Keratinocyte (primary cell): ENCODE measurements at regions not wholly inside any gene's neighbourhood (a gene's known extent, or its start where the extent isn't known, plus 50 kb on each side); places are given as distances from the start of the nearest gene placed in this dataset.

ENCODE experiments used
- DNase-seq: peaks from one replicate; pipeline ENCODE4 v3.0.0-alpha.2; 2011; ENCODE audit warnings: low read depth, missing footprints, low spot score
- FAIRE-seq: peaks from 2 replicates; lab custom pipeline; 2011; peaks lifted over from hg19 to GRCh38; lab: Jason Lieb, UNC
- H2AFZ ChIP-seq: 2 replicates; pipeline ENCODE4 v1.6.0; 2012; ENCODE audit warnings: low read length, control low read depth, inconsistent platforms; ENCODE audit not compliant: control insufficient read depth
- H3K27ac ChIP-seq: 2 replicates; pipeline ENCODE4 v1.5.1; 2011; ENCODE audit warnings: low read length; ENCODE audit not compliant: control insufficient read depth, insufficient read depth
- H3K27me3 ChIP-seq: 3 replicates; pipeline ENCODE4 v1.6.0; 2011; ENCODE audit warnings: low read length; ENCODE audit not compliant: control insufficient read depth, insufficient read depth; ENCODE audit errors: extremely low read depth
- H3K36me3 ChIP-seq, 2 experiments: 2 replicates in 1 of 2; 3 replicates in 1 of 2; pipeline ENCODE4 v1.5.1; 2011; ENCODE audit warnings: low read length in 2 of 2, mild to moderate bottlenecking in 1 of 2; ENCODE audit not compliant: control insufficient read depth in 2 of 2, insufficient read depth in 2 of 2; ENCODE audit errors: extremely low read depth in 1 of 2
- H3K4me1 ChIP-seq: 3 replicates; pipeline ENCODE4 v1.5.1; 2011; ENCODE audit warnings: low read length; ENCODE audit not compliant: control insufficient read depth, insufficient read depth; ENCODE audit errors: extremely low read depth
- H3K4me2 ChIP-seq: 3 replicates; pipeline ENCODE4 v1.6.0; 2011; ENCODE audit warnings: low read depth, low read length; ENCODE audit not compliant: control insufficient read depth, insufficient read depth; ENCODE audit errors: extremely low read depth
- H3K4me3 ChIP-seq, 3 experiments: fragments of 200-600 bp in 1 of 3; sonication (generic) in 1 of 3; 2 replicates in 2 of 3; 3 replicates in 1 of 3; pipeline ENCODE4 v1.5.1; 2011 to 2016; ENCODE audit warnings: low read length in 3 of 3, mild to moderate bottlenecking in 3 of 3, control low read depth in 2 of 3, inconsistent platforms in 1 of 3, low read depth in 1 of 3, mixed read lengths in 1 of 3, mixed run types in 1 of 3, moderate library complexity in 1 of 3; ENCODE audit not compliant: control insufficient read depth in 2 of 3, insufficient read depth in 2 of 3; ENCODE audit errors: extremely low read depth in 1 of 3
- H3K79me2 ChIP-seq: 2 replicates; pipeline ENCODE4 v1.6.0; 2012; ENCODE audit warnings: low read length; ENCODE audit not compliant: control insufficient read depth, insufficient read depth
- H3K9ac ChIP-seq: 3 replicates; pipeline ENCODE4 v1.6.0; 2011; ENCODE audit warnings: low read length; ENCODE audit not compliant: control insufficient read depth, insufficient read depth; ENCODE audit errors: extremely low read depth
- H3K9me1 ChIP-seq: 3 replicates; pipeline ENCODE4 v1.6.0; 2011; ENCODE audit warnings: low read length; ENCODE audit not compliant: control insufficient read depth, insufficient read depth; ENCODE audit errors: extremely low read depth
- H3K9me3 ChIP-seq: 2 replicates; pipeline ENCODE4 v1.5.1; 2012; ENCODE audit warnings: low read depth, low read length; ENCODE audit not compliant: control insufficient read depth
- H4K20me1 ChIP-seq: 3 replicates; pipeline ENCODE4 v1.6.0; 2011; ENCODE audit warnings: low read length; ENCODE audit not compliant: control insufficient read depth, insufficient read depth; ENCODE audit errors: extremely low read depth
- EZH2 ChIP-seq: IDR thresholded peaks from one replicate; pipeline ENCODE4 v1.6.1; 2012; ENCODE audit warnings: inconsistent platforms, mild to moderate bottlenecking, low read length, moderate library complexity
- dilution Hi-C: fragments of 300-500 bp; cut with MboI; formaldehyde crosslinking; loops from one replicate; pipeline ENCODE4 v1.7.0; 2020; ENCODE audit warnings: low sequenced_read_pairs; ENCODE audit not compliant: extremely low pct_ligation_motif_present
- TF ChIP-seq, protein P1 (sequence below), 3 experiments: IDR thresholded peaks in 1 of 3; conservative IDR thresholded peaks in 1 of 3; optimal IDR thresholded peaks in 1 of 3; 2 replicates in 2 of 3; 3 replicates in 1 of 3; pipeline versions ENCODE3 to v1.5.1; 2011; ENCODE audit warnings: low read length in 3 of 3, mild to moderate bottlenecking in 3 of 3, moderate library complexity in 2 of 3, control low read depth in 1 of 3, inconsistent platforms in 1 of 3; ENCODE audit not compliant: insufficient read depth in 2 of 3; ENCODE audit errors: extremely low read depth in 1 of 3

DNA sequence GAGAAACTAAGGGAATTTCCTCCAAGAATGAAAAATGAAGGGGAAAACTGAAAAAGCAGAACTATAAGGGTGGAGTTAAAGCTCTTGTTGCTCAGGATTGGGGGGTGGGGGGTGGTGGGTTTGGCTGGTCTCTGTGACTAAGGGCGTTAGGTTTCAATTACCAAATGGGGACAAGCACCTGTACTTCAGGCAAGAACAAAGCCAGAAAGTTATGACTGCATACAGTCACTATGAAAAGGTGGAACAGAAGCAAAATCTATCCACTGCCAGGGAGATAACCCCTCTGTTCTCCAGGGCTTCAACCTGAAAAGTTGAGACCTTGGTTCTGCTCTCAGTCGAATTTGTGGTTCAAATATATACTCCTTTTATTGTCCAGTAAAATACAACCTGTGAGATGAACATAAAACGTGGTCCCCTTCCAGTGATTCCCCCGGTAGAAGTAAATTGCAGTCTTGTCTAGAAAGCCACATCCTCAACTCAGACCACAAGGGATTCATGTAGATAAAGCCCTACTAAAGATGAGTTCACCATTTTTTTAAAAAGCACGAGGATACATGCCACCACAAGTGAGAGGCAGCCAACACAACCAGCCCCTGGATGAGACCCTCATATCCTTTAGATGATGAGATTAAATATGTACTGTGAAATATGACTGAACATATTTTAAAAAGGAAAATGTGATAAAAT, 257.1 kb upstream of the RPS6KA3 start:
- TF ChIP-seq, protein P1, sequence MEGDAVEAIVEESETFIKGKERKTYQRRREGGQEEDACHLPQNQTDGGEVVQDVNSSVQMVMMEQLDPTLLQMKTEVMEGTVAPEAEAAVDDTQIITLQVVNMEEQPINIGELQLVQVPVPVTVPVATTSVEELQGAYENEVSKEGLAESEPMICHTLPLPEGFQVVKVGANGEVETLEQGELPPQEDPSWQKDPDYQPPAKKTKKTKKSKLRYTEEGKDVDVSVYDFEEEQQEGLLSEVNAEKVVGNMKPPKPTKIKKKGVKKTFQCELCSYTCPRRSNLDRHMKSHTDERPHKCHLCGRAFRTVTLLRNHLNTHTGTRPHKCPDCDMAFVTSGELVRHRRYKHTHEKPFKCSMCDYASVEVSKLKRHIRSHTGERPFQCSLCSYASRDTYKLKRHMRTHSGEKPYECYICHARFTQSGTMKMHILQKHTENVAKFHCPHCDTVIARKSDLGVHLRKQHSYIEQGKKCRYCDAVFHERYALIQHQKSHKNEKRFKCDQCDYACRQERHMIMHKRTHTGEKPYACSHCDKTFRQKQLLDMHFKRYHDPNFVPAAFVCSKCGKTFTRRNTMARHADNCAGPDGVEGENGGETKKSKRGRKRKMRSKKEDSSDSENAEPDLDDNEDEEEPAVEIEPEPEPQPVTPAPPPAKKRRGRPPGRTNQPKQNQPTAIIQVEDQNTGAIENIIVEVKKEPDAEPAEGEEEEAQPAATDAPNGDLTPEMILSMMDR (optimal IDR thresholded peaks at IDR 0.05 in 1 of 3, IDR thresholded peaks at IDR 0.05 in 1 of 3, conservative IDR thresholded peaks at IDR 0.05 in 1 of 3; ENCODE audit: extremely low read depth in 1 of 3, insufficient read depth in 2 of 3, low read length in 3 of 3): no peak
- no peak for TF ChIP-seq EZH2
- Histone ChIP-seq H3K4me3 (no peak overlapping the region), H3K4me1 (no peaks in the 10 kb centered on the region), H3K9me1 (no peaks in the 10 kb centered on the region), H3K36me3 (no peaks in the 10 kb centered on the region), H3K27me3 (no peaks in the 10 kb centered on the region), H3K4me2 (no peak overlapping the region), H3K9me3 (no peaks in the 10 kb centered on the region), H3K9ac (no peak overlapping the region), H2AFZ (no peak overlapping the region), H4K20me1 (no peaks in the 10 kb centered on the region), H3K79me2 (no peaks in the 10 kb centered on the region), H3K27ac (no peak overlapping the region)
- dilution Hi-C loops: no loop called here
- no peak for DNase-seq
- FAIRE-seq: no peak

DNA sequence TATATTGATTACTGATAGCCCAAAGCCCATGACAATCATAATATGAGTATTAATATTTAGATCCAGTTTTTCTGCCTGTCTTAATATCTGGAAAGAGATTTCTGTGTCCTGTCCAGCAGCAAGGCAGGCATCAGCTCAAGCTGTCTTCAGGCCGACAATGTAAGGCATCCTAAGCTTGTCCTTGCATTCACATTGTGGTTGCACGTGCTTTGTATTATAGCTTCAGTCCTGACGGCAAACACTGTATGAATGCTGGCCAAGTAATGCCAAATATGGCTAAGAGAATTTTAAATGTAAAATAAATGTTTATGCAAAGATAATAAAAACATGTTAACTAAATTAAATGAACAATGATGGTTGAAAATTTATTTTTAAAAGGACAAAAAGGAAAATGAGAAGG, 255.7 kb upstream of the RPS6KA3 start:
- Histone ChIP-seq H3K4me2 (no peak overlapping the region), H3K4me1 (no peaks in the 10 kb centered on the region), H3K36me3 (no peaks in the 10 kb centered on the region), H4K20me1 (no peaks in the 10 kb centered on the region), H3K4me3 (no peak overlapping the region), H3K9me3 (no peaks in the 10 kb centered on the region), H3K79me2 (no peaks in the 10 kb centered on the region), H3K27me3 (no peaks in the 10 kb centered on the region), H3K9ac (no peak overlapping the region), H3K9me1 (no peaks in the 10 kb centered on the region), H2AFZ (no peak overlapping the region), H3K27ac (no peak overlapping the region)
- DNase-seq: no peak
- TF ChIP-seq EZH2: no peak
- TF ChIP-seq, protein P1 (optimal IDR thresholded peaks at IDR 0.05 in 1 of 3, IDR thresholded peaks at IDR 0.05 in 1 of 3, conservative IDR thresholded peaks at IDR 0.05 in 1 of 3; ENCODE audit: extremely low read depth in 1 of 3, insufficient read depth in 2 of 3, low read length in 3 of 3): no peak
- FAIRE-seq: no peak
- dilution Hi-C loops: no loop called here
